ENCODE measurements at regions not wholly inside any gene's neighbourhood (a gene's known extent, or its start where the extent isn't known, plus 50 kb on each side); places are given as distances from the start of the nearest gene placed in this dataset.

DNA sequence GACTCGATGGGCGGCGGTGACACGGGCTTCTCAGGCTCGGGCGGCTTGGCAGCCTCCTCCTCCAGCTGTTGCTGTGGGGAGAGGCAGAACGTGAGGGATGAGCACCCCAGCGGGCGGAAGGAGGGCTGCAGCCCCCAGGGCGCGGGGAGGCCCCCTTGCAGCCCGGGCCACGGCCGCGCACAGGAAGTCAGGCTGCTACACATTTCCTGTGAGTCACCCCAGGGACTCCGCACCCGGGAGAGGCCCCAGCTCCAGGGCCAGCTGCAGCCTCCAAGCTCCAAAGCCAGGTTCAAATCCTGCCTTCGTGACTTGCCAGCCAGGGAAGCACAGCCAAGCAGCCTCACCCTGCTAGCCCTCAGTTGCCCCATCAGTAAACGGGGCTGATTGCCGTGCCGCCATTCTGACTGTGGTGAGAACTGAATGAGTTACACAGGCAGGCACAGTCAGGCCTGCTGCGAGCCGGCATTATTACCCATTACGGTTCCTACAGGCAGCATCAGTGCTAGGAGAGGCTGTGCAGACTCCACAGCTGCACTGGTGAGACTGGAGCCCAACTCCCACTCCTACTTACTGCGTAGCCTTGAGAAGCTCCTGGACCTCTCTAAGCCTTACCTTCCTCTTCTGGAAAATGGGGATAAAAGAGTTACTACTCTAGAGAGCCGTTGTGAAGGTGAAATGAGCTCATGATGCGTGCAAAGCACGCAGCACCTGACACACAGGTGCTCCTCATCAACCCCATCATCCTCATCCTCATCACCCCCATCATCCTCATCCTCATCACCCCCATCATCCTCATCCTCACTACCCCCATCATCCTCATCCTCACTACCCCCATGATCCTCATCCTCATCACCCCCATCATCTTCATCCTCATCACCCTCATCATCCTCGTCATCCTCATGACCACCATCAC, 100.9 kb downstream of the NCOR2 start:
- H3K4me1 ChIP-seq (ENCODE audit: control insufficient read depth, insufficient read depth, low read length) = no peaks in the 10 kb centered on the region
- TF ChIP-seq, protein P1, sequence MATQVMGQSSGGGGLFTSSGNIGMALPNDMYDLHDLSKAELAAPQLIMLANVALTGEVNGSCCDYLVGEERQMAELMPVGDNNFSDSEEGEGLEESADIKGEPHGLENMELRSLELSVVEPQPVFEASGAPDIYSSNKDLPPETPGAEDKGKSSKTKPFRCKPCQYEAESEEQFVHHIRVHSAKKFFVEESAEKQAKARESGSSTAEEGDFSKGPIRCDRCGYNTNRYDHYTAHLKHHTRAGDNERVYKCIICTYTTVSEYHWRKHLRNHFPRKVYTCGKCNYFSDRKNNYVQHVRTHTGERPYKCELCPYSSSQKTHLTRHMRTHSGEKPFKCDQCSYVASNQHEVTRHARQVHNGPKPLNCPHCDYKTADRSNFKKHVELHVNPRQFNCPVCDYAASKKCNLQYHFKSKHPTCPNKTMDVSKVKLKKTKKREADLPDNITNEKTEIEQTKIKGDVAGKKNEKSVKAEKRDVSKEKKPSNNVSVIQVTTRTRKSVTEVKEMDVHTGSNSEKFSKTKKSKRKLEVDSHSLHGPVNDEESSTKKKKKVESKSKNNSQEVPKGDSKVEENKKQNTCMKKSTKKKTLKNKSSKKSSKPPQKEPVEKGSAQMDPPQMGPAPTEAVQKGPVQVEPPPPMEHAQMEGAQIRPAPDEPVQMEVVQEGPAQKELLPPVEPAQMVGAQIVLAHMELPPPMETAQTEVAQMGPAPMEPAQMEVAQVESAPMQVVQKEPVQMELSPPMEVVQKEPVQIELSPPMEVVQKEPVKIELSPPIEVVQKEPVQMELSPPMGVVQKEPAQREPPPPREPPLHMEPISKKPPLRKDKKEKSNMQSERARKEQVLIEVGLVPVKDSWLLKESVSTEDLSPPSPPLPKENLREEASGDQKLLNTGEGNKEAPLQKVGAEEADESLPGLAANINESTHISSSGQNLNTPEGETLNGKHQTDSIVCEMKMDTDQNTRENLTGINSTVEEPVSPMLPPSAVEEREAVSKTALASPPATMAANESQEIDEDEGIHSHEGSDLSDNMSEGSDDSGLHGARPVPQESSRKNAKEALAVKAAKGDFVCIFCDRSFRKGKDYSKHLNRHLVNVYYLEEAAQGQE (IDR thresholded peaks at IDR 0.05; ENCODE audit: insufficient read depth in 1 of 2, low read depth in 2 of 2, low read length in 1 of 2) = no peak
- TF ChIP-seq TCF7L2 (IDR thresholded peaks at IDR 0.05; ENCODE audit: low read depth, low read length) (no peak), SIN3A (IDR thresholded peaks at IDR 0.05; ENCODE audit: borderline replicate concordance, insufficient read depth, low read depth, low read length) (no peak), POLR2AphosphoS5 (IDR thresholded peaks at IDR 0.05; ENCODE audit: low read depth, low read length) (no peak)
- TF ChIP-seq, protein P2, sequence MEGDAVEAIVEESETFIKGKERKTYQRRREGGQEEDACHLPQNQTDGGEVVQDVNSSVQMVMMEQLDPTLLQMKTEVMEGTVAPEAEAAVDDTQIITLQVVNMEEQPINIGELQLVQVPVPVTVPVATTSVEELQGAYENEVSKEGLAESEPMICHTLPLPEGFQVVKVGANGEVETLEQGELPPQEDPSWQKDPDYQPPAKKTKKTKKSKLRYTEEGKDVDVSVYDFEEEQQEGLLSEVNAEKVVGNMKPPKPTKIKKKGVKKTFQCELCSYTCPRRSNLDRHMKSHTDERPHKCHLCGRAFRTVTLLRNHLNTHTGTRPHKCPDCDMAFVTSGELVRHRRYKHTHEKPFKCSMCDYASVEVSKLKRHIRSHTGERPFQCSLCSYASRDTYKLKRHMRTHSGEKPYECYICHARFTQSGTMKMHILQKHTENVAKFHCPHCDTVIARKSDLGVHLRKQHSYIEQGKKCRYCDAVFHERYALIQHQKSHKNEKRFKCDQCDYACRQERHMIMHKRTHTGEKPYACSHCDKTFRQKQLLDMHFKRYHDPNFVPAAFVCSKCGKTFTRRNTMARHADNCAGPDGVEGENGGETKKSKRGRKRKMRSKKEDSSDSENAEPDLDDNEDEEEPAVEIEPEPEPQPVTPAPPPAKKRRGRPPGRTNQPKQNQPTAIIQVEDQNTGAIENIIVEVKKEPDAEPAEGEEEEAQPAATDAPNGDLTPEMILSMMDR (IDR thresholded peaks at IDR 0.05) = no peak
- ChIA-PET POLR2A (interaction anchor here (0.5 kb wide), 1 partner anchor 24 kb away, joined by 9 read pairs; no protein-coding TSS in a partner anchor), CTCF (no interaction called here)
- H3K27ac ChIP-seq (ENCODE audit: low read length) = no peak overlapping the region
- DNase-seq (ENCODE audit: low read depth, low spot score) (no peak), ATAC-seq (peak; percentile 70)
- peaks cover 5% of the 10 kb centered on the region; the same call in 1 of the 2 replicates for H3K9me3 ChIP-seq (ENCODE audit: control insufficient read depth, insufficient read depth, low read depth, low read length)
- in situ Hi-C loops (cut with HindIII; ENCODE audit: low pct_unique_long_range_greater_than_20kb, low sequenced_read_pairs) (no loop called here), intact Hi-C loops (cut with micrococcal nuclease; ENCODE audit: unreplicated experiment) (no loop called here)
- no TSS peak for BruUV-seq (replicated peaks)
- H3K36me3 ChIP-seq (ENCODE audit: control insufficient read depth, insufficient read depth, low read length) = peaks cover 8% of the 10 kb centered on the region
- no peak overlapping the region for H3K4me3 ChIP-seq (ENCODE audit: low read depth in 2 of 2, low read length in 2 of 2)
- no peaks in the 10 kb centered on the region for H3K27me3 ChIP-seq (ENCODE audit: control insufficient read depth, insufficient read depth, low read length)

DNA sequence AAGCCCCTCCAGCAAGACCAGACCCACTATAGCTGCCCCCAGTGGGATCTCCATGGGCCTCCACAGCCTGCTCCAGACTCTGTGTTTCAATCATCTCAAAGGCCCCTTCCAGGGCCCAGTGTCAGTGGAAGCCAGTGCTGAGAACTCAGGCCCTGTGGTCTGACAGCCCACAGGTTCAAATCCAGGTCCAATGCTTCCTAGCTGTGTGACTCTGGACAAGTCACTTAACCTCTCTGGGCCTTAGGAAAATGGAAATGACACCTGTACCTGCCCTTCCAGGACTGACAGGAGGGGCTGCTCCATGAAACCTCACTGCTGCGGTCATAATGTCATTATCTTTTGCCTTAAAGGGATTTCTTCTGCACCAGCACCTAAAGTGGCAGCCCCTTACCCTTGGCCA, 101.9 kb downstream of the NCOR2 start:
- CTCF ChIA-PET = no interaction called here
- POLR2A ChIA-PET = interaction anchor here (0.6 kb wide), 1 partner anchor 616 kb away, joined by 5 read pairs; no protein-coding TSS in a partner anchor

More for the DNA sequence above, 101.9 kb downstream of the NCOR2 start:
- ATAC-seq (no peak), DNase-seq (ENCODE audit: low read depth, low spot score) (no peak)
- Histone ChIP-seq H3K36me3 (ENCODE audit: control insufficient read depth, insufficient read depth, low read length) (peaks cover 8% of the 10 kb centered on the region), H3K4me1 (ENCODE audit: control insufficient read depth, insufficient read depth, low read length) (no peaks in the 10 kb centered on the region), H3K4me3 (ENCODE audit: low read depth in 2 of 2, low read length in 2 of 2) (no peak overlapping the region), H3K27ac (ENCODE audit: low read length) (no peak overlapping the region), H3K27me3 (ENCODE audit: control insufficient read depth, insufficient read depth, low read length) (no peaks in the 10 kb centered on the region), H3K9me3 (ENCODE audit: control insufficient read depth, insufficient read depth, low read depth, low read length) (peaks cover 5% of the 10 kb centered on the region; the same call in 1 of the 2 replicates)
- in situ Hi-C loops (cut with HindIII; ENCODE audit: low pct_unique_long_range_greater_than_20kb, low sequenced_read_pairs) = no loop called here
- intact Hi-C loops (cut with micrococcal nuclease; ENCODE audit: unreplicated experiment) = no loop called here
- BruUV-seq (replicated peaks) = no TSS peak
- no peak for TF ChIP-seq SIN3A (IDR thresholded peaks at IDR 0.05; ENCODE audit: borderline replicate concordance, insufficient read depth, low read depth, low read length)
- TF ChIP-seq TCF7L2 (IDR thresholded peaks at IDR 0.05; ENCODE audit: low read depth, low read length) = no peak
- TF ChIP-seq, protein P1 (IDR thresholded peaks at IDR 0.05; ENCODE audit: insufficient read depth in 1 of 2, low read depth in 2 of 2, low read length in 1 of 2) = no peak
- TF ChIP-seq, protein P2 (IDR thresholded peaks at IDR 0.05) = no peak
- no peak for TF ChIP-seq POLR2AphosphoS5 (IDR thresholded peaks at IDR 0.05; ENCODE audit: low read depth, low read length)

All from Panc1 (cell line).